Fibroblast of skin of left biceps (primary cell): ENCODE measurements at regions not wholly inside any gene's neighbourhood (a gene's known extent, or its start where the extent isn't known, plus 50 kb on each side); places are given as distances from the start of the nearest gene placed in this dataset.

Experiments used
- DNase-seq, 2 experiments: peaks; one replicate each; pipeline ENCODE4 v3.0.0-alpha.2; 2013; ENCODE audit warnings: low read depth in 2 of 2

GRCh38 chr5:96072138-96072790 is 110.6 kb upstream of the ELL2 start:
- DNase-seq = no peak

- no peak for DNase-seq
Measured at GRCh38 chr5:96070622-96071225, 109.1 kb upstream of the ELL2 start.

- peak; percentile 83 to 84 for DNase-seq
Measured at GRCh38 chr5:96067894-96068614, 106.4 kb upstream of the ELL2 start.

- DNase-seq = no peak
Measured at GRCh38 chr5:96067251-96067650, 105.6 kb upstream of the ELL2 start.

- no peak for DNase-seq
Measured at GRCh38 chr5:96066386-96066719, 104.7 kb upstream of the ELL2 start.

- DNase-seq = no peak
Measured at GRCh38 chr5:96065685-96066385, 104.2 kb upstream of the ELL2 start.

GRCh38 chr5:96064877-96065276 is 103.2 kb upstream of the ELL2 start:
- DNase-seq = no peak

GRCh38 chr5:96062836-96063235 is 101.2 kb upstream of the ELL2 start:
- DNase-seq = no peak

- no peak for DNase-seq
Measured at GRCh38 chr5:96058084-96058483, 96.4 kb upstream of the ELL2 start.

GRCh38 chr5:96054311-96055030 is 92.8 kb upstream of the ELL2 start:
- no peak for DNase-seq

- no peak for DNase-seq
Measured at GRCh38 chr5:96053063-96053735, 91.5 kb upstream of the ELL2 start.

- no peak for DNase-seq
Measured at GRCh38 chr5:96052374-96052773, 90.7 kb upstream of the ELL2 start.

GRCh38 chr5:96051401-96051830 is 89.8 kb upstream of the ELL2 start:
- no peak for DNase-seq

GRCh38 chr5:96050273-96050880 is 88.7 kb upstream of the ELL2 start:
- no peak for DNase-seq

GRCh38 chr5:96049398-96050272 is 88.0 kb upstream of the ELL2 start:
- DNase-seq = peak in 1 of 2 experiments; percentile 52

GRCh38 chr5:96048763-96049162 is 87.1 kb upstream of the ELL2 start:
- no peak for DNase-seq

- DNase-seq = no peak
Measured at GRCh38 chr5:96045888-96046287, 84.2 kb upstream of the ELL2 start.

- no peak for DNase-seq
Measured at GRCh38 chr5:96043446-96043845, 81.8 kb upstream of the ELL2 start.

- DNase-seq = no peak
Measured at GRCh38 chr5:96037128-96037527, 75.5 kb upstream of the ELL2 start.

- DNase-seq = no peak
Measured at GRCh38 chr5:96036301-96036700, 74.7 kb upstream of the ELL2 start.
